22Rv1 (cell line): ENCODE measurements at regions not wholly inside any gene's neighbourhood (a gene's known extent, or its start where the extent isn't known, plus 50 kb on each side); places are given as distances from the start of the nearest gene placed in this dataset.

Experiments used
- ZFX ChIP-seq: fragments of 450-650 bp; IDR thresholded peaks from 2 replicates; pipeline ENCODE4 v1.6.1; 2017; ENCODE audit warnings: antibody characterized with exemption, borderline replicate concordance
- TF ChIP-seq, protein P1 (sequence below): fragments of 450-650 bp; IDR thresholded peaks from 2 replicates; pipeline ENCODE4 v1.5.1; 2017; ENCODE audit warnings: mild to moderate bottlenecking

DNA sequence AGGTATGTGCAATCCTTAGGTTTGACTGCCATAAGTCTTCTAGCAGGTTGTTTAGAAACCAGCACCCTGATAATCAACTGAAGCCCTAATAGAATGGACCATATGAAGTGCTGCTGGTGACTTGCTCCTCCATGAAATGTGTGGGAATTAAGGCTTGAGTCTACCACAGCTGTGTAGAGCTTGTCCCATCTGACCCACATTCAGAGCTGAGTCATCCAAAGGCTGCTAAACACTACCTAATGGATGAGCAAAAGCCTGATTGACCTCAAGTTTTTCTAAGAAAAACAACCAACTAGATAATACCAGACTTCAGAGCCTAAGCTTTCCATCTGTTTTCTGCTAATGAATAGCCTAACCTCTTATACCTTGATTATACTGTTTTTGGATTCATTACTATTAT is 120.3 kb upstream of the MOCS1 start:
- TF ChIP-seq, protein P1, sequence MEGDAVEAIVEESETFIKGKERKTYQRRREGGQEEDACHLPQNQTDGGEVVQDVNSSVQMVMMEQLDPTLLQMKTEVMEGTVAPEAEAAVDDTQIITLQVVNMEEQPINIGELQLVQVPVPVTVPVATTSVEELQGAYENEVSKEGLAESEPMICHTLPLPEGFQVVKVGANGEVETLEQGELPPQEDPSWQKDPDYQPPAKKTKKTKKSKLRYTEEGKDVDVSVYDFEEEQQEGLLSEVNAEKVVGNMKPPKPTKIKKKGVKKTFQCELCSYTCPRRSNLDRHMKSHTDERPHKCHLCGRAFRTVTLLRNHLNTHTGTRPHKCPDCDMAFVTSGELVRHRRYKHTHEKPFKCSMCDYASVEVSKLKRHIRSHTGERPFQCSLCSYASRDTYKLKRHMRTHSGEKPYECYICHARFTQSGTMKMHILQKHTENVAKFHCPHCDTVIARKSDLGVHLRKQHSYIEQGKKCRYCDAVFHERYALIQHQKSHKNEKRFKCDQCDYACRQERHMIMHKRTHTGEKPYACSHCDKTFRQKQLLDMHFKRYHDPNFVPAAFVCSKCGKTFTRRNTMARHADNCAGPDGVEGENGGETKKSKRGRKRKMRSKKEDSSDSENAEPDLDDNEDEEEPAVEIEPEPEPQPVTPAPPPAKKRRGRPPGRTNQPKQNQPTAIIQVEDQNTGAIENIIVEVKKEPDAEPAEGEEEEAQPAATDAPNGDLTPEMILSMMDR, result no peak
- TF ChIP-seq ZFX, result no peak
